Ecto neural progenitor cell (in vitro differentiated cells): ENCODE measurements at regions not wholly inside any gene's neighbourhood (a gene's known extent, or its start where the extent isn't known, plus 50 kb on each side); places are given as distances from the start of the nearest gene placed in this dataset.
A peak's percentile ranks its signal among the peaks of the same experiment; 100 is the strongest.

Source experiments
- DNase-seq: peaks from one replicate; pipeline ENCODE4 v3.0.0-alpha.2; 2018; ENCODE audit warnings: low spot score

DNA sequence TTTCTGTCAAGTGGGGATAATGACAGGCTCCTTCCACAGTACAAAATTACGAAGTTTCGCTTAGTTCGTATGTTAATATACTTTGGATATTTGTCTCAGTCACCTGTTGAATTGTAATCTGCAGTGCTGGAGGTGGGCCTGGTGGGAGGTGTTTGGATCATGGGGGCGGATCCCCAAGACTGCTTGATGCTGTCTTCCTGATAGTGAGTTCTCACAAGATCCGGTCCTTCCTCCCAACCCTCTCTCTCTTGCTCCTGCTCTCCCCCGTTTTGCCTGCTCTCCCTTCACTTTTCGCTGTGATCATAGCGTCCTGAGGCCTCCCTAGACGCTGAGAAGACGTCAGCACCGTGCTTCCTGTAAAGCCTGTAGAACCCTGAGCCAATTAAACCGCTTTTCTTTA, 97.1 kb upstream of the EPB41L3 start:
- DNase-seq = no peak

DNA sequence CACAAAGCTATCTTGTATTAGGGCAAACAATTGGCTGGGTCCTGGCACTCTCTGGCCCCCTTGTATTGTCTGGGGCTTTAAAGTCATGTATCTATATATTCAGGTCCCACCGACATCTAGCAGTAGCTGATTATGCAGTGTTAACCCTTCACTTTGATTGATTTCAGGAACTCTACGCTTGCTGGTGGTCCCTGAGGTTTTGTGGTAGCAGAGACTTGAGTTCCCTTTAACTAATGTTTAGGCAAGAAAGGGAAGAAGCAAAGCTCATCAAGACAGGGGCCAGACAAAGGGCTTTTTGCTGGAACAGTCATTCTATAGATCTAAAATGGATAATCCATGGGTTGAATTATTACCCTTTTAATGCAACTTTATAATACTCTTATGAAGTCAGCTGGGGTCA, 95.3 kb upstream of the EPB41L3 start:
- DNase-seq = no peak

DNA sequence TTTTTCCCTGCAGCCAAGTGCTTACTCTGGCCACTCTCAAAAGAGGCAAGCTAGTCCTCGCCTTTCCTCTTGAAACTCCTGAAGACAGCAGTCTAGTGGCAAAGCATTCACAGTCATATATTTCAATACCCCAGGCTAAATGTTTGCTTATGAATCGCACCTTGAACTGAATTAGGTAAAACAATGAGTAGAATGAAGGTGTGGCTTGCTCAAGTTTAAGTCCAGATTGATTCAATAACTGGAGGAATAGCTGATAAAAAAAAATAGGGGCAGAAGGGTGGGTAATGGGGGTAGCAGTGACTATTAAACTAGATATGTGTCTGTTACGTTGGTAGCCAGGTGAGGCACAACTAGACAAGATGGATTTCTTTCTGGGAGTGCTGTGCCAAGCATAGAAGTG, 88.2 kb upstream of the EPB41L3 start:
- no peak for DNase-seq

GRCh38 chr18:5630900-5631413, 87.2 kb upstream of the EPB41L3 start:
- DNase-seq = no peak

- DNase-seq = peak; percentile 93
These were observed 86.5 kb upstream of the EPB41L3 start for GRCh38 chr18:5630057-5630899.

GRCh38 chr18:5628512-5629255, 84.9 kb upstream of the EPB41L3 start:
- DNase-seq = peak; percentile 74

DNA sequence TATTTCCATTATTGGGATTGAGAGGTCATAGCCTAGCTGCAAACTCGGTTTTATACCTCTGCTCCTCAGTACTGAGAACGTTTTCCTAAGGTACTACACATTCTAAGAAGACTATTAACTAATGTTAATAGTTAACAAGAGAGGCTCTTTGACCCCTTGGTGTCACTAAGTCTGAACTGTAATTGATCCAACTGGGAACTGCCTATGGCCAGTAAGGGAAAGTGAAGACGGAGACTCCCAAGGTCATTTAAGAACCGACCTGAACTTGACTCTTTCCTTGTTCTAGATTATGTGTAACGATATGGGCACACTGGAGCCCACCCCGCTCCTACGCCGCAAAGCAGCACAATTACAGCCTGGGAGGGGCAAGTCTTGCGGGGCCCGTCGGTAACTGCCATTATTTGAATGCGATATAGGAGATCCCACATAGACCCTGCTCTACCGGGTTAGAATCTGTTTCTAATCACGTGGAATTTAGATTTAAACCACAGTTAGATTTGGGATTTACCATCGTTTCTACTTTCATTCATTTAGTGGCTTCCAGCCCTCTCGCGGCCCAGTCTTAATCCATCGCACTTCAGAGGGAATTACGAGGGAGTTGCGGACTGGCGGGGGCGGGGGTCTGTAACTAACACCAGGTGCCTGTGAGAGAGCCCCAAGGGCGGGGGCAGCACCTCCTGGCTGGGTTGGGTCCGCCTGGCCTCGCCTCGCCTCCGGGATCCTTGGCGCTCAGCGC, 84.1 kb upstream of the EPB41L3 start:
- no peak for DNase-seq

GRCh38 chr18:5626130-5626880, 82.5 kb upstream of the EPB41L3 start:
- no peak for DNase-seq

DNA sequence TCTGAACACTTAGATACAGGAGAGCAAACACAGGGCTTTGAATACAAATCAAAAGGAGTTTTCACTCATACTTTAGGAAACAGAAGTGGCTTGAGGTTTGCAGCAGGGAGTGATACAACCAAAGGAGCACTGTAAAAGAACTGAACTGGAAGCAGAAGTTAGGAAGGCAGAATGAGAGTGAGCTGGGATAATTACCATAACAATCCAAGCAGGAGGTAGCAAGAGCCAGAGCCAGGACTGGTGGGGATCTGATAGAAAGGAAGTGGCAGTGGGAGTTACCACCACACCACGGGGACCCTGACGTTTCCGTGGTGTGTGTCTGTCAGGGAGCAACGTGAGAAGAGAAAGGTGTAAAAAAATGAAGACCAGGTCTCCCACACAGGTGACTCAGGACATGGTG, 81.3 kb upstream of the EPB41L3 start:
- no peak for DNase-seq

- no peak for DNase-seq
These were observed 79.1 kb upstream of the EPB41L3 start for GRCh38 chr18:5622905-5623304.

DNA sequence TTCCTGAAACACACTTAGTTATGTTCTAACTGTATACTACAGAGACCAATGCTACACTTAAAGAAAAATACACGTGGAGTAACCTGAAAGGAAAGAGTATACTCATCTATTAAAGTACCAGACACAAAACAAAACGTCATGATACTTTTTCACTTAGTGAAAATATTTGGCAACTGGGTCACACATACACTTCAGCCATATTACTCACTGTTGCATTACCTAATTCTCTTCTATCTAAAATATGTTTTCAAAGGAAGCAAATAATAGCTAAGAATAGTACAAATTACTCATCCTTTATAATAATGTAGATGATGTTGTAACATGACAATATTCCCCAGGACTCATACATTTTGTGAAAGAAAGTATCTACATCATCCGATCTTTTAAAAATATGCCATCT, 76.5 kb upstream of the EPB41L3 start:
- DNase-seq = no peak

GRCh38 chr18:5619376-5619775, 75.6 kb upstream of the EPB41L3 start:
- DNase-seq = no peak

DNA sequence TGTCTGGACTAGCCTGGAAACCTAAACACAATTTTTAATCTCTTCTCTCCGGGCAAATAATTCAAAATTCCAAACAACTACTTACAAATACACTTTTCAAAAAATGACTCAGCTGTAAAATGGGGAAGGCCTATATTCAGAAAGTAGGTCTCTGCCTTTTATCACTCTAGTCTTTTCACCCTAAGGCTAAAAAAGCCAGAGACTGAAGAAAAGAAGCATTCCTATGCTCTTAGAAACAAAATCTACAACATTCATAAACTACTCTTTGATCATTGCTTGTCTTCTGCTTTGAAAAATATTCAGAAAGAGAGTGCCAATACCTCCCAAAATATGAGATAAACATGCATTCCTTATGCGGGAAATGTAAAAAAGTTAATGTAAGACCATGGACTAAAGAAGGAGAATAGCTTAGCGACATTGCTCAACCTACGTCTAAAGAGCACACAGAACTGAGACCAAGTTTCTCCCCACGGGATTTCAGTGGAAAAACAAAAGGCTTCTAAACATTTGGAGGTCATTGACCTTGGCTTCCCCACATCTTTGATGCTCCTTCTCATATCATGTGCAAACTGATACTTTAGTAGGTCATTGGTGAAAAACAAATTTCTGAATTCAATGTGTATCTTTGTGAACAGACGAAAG, 74.4 kb upstream of the EPB41L3 start:
- no peak for DNase-seq

GRCh38 chr18:5611221-5611620, 67.4 kb upstream of the EPB41L3 start:
- no peak for DNase-seq

DNA sequence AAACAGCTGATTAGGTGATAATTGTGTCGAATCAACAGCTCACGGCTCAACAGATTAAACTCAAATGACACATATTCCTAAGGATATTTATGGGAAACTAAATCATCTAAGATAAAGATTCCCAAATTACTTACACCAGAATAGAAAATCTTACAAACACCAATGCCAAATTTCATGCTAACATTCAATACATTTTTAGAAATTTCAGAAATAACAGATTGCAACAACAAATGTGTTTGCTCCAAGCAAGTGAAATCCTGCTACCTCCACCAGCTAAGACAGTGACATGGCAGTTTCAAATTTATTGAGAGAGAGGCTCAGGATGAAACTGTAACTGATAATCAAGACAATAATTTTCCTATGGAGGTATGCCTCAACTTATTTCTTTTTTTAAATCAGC, 65.0 kb upstream of the EPB41L3 start:
- DNase-seq = no peak

DNA sequence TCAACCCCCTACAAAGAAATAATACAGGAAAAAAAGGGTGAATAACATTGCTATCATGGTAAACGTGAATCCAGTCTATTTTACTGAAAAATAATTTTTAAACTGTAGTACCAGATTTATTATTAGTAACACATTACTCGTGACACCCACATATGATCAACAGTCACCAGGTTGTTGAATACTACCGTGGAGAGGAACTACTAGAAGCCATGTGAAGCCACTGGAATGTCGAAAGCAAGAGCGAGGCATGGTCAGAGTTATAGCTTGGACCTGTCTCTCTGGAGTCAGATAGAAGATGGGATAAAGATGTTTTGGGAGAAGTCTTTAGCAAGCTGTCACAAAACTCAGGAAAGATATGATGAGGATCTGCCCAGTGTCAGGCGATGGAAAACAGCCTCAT, 63.2 kb upstream of the EPB41L3 start:
- no peak for DNase-seq

- DNase-seq = no peak
These were observed 61.0 kb upstream of the EPB41L3 start for GRCh38 chr18:5604778-5605177.

GRCh38 chr18:5603153-5603552, 59.4 kb upstream of the EPB41L3 start:
- no peak for DNase-seq

DNA sequence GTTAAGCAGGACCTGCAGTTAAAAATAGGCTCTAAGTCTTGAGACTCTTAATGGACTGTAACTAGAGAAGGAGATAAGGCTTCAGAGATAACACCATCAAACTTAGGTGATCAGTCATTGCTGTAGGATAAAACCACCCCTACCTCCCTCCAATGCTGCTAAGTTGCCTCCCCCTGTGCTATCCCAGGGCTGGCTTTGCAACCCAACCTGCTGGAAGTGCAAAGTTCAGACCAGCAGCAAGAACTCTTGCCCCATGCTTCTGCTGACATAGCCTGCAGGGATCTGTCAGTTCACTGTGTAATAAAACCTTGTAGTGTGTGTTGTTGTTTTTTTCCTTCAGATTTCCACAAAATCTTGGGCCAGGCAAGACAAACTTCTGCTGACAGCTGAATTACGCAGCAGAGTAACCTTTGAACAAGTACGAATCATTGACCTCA, 57.4 kb upstream of the EPB41L3 start:
- DNase-seq = no peak

GRCh38 chr18:5600378-5601071, 56.7 kb upstream of the EPB41L3 start:
- DNase-seq = no peak

DNA sequence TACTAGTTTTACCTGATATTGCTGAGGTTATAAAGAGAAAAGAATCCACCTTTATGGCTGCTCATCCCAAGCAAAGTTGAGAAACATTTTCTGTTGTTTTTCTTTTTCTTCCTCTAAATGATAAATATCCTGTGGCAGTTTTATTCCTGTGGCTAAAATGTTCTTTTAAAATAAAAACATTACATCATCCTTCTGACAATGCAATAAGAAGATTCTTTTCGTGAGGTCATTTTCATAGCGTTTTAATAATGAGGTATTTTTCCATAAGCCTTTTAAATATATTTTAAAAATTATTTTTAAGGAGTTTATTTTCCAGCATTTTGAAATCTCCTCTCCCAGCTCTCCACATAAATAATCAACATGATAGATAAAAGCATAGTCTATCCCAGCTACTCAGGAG, 52.8 kb upstream of the EPB41L3 start:
- no peak for DNase-seq
